NCI-H2029 treated with DMSO at 0.1 percent for 48 hours (cell line): ENCODE measurements at regions not wholly inside any gene's neighbourhood (a gene's known extent, or its start where the extent isn't known, plus 50 kb on each side); places are given as distances from the start of the nearest gene placed in this dataset.
"Not testable (repeated sequence)": the region's sequence is repeated elsewhere in the genome, so short reads cannot be mapped to it uniquely, and the experiment has no call there.

ENCODE experiments used
- DNase-seq: peaks from one replicate; lab custom pipeline; 2025; lab: John Stamatoyannopoulos, UW

DNA sequence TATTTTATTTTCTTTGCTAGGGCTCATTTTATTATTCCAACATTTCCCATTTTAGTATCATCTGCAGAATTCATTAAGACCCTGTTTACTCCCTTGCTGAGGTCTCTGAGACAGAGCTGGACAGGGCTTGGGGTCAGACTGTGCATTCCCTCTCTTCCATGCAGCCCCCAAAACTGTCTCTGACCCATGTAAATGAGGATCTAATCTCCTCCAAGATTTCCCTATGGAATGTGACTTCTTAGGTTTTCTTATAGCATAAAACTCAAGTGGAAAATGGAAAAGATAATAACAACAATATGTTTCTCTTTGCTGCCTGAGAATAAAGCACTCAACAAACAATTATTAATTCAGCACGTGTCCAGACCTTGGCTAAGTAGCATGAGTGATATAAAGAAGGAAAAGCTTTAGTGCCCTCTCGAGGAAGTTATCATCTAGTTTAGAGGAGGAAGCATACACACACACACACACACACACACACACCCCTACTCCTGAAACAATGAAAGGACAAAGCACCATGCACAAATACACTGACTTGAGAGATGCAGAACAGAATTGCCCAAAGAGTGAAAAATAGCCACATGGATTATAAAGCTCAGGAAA is 815.5 kb downstream of the BCKDHB start:
- no peak for DNase-seq

DNA sequence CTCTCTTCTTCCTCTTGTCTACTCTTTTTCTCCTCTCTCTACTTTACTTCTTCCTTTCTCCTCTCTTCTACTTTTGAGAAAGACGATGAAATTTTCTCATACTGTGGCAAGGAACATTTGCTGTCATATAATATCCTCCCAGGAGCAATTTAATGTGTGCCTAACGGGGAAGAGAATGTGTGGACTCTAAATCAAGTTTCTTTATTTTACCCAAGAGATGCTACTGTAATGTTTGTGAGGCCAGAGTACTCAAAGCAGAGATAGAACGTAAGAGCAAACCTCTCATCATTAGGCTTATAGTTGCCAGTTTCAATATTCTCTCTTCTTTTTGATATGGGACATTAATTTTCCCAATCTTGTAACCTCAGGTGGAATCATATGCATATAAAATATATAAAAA is 801.4 kb downstream of the BCKDHB start:
- no peak for DNase-seq

DNA sequence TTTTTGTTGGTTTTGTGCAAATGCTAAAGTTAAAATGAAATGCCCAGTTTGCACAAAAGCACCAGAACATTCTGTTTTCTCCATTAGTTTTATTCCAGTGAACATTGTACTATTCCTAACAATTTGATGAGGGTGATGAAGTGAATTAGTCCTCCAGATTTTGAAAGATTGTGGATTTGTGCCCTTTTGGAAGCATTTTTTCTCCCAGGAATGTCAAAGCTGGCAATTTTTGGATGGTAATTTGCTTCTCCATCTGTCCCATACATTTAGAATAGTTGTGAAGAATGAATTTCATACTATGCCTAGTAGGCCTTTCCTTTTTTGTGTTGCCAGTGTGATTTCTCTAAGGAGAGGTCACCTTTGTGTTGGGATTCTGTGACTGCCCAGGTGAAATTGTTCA is 797.2 kb downstream of the BCKDHB start:
- no peak for DNase-seq

DNA sequence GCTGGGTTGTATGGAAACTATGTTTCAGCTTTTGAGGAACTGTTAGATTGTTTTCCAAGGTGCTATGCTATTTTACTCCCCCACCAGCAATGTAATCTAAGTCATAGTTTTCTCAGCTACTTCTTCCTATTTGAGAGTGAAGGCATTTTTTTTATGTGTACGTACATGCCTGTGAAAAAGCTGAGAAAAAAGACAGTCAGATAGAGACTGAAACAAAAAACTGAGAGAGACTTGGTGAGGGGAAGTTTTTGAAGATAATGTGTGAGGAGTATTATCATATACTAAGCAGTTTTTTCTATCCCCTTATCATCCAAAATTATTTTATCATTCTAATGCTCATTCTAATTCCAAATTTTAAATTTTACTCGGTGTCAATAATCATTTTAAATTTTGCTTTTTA is 780.0 kb downstream of the BCKDHB start:
- no peak for DNase-seq

DNA sequence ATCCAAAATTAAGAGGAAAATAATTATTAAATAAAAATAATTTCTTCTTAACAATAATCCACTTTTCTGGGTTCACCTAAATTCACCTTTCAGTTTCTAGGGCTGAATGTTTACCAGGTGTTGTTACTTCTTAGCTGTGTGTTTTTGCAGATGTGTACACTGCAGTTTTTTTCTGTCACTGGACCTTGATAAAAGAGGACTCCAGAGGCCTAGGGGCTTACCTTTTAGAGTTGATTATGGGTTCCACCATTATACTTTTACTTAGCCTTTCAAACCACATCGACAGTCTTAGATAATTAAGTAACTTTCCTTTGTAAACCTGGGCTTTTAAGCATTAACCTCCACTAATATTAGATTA is 766.5 kb downstream of the BCKDHB start:
- no peak for DNase-seq

DNA sequence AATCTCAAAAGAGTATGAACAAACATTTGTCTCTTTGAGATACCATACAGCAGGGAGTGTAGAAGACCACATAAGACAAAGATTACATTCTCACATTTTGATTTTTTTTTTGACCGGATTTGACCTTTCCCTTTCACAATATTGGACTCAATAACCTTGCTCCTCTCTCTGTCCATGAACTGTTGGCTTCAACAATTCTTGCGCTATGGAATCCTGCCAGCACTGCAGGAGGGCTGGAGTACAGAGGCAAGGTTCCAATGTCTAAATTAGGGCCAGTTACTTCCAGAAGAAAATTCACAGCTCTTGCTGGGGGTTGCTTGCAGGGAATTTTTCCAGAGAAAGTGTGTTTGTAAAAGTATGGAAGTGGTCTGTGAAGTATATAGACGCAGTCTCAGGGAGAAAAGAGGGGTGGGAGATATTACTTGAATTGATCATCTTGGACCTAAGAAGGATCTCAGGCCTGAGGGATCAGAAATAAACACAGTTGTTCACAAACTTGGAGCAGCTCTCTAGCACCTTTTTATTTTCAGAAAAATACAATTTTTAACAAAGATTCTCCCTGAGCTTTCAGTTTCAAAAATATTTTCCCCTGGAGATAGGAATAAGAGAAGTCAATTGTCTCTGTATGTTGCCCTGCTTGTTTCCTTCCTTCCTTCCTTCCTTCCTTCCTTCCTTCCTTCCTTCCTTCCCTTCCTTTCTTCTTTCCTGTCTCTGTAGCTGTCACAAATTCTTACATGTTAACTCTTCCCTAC is 765.9 kb downstream of the BCKDHB start:
- DNase-seq = no peak

DNA sequence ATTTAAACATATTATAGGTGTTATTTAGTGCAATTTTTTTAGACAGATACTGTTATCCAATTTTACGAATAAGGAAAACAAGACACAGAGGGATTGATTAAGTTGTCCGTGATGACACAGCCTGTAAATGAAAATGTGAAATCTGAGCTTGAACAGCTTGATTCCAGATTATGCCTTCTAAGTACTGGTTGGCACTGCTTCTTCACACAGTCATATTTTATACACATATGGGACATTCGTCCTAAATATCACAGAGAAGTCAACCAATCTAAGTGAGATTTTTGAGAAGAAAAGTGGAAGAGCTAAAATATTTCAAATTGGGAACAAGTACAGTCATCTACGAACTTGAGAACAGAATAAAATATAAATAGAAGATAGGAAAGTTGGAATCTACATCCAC is 756.3 kb downstream of the BCKDHB start:
- DNase-seq = no peak

DNA sequence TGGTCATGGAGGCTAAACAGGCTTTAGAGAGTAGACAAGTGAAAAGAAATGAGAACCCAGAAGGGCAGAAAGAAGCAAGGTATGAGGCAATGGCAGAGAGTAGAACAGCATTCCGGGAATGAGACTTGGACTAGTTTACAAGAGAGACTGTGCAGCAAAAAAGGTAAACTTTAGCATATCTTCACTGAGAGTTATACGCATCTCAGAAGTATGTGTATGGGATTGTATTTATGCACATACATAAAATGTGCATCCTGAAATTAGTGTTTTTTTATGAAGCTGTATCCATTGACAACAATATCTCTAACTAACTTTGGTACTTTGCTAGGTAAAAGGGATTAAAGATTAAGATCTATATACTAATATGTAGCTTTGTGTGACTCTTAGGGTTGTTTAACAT is 753.6 kb downstream of the BCKDHB start:
- DNase-seq = no peak

DNA sequence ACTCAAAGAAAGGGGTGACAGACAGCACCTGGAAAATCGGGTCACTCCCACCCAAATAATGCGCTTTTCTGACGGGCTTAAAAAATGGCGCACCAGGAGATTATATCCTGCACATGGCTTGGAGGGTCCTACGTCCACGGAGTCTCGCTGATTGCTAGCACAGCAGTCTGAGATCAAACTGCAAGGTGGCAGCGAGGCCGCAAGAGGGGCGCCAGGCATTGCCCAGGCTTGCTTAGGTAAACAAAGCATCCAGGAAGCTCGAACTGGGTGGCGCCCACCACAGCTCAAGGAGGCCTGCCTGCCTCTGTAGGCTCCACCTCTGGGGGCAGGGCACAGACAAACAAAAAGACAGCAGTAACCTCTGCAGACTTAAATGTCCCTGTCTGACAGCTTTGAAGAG is 741.5 kb downstream of the BCKDHB start:
- DNase-seq = not testable (repeated sequence)

DNA sequence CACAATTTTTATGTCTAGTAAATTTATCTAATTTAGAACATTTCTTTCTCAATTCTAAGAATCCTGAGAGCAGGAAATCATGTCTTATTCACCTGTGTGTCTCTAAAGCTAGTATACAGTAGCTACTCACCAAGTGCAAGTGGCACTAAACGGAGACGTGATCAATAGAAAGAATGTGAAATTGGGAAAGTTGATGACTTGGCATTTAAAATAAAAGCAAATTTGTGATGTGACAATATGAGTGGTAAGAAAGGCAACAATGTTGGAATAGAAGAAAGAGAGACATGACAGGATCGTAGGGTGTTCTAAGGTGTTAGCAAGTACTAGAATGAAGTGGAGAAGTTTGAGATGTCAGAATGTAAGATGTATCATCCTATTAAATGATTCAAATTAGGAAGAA is 725.9 kb downstream of the BCKDHB start:
- no peak for DNase-seq

DNA sequence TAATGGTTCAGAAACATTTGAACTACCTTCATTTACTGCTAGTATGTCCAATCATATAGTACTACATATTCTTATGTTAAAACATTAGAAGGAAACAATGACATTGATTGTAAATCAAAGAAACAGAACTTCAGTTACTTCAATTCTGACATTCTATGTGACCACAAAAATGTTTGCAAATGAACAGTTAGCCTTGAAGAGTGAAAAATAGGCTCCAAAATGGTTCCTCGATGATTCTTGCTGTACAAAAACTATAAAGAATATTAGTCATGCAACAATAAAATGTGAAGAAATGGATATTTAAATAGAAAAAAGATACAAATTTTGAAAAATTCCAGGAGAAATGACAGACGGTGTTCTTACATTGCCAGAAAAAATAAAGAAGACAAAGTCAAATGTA is 686.9 kb downstream of the BCKDHB start:
- no peak for DNase-seq

DNA sequence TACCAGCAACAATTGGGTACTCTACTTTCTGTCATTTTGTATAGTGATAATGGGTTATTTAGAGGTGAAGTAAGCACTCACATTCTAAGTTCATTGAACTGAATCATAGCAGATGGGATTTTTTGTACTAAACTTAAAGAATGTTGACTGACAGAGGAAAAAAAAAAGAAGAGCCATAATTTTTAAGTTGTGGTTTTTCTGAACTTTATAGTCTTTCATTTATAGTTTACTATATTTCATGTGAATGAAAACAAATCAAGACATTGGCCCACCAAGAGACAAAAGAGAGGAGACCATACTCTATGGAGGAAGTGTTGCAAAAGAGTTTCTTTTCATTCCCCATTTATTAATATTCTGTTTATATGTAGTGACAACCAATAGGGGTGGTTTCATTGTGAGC is 685.7 kb downstream of the BCKDHB start:
- no peak for DNase-seq

DNA sequence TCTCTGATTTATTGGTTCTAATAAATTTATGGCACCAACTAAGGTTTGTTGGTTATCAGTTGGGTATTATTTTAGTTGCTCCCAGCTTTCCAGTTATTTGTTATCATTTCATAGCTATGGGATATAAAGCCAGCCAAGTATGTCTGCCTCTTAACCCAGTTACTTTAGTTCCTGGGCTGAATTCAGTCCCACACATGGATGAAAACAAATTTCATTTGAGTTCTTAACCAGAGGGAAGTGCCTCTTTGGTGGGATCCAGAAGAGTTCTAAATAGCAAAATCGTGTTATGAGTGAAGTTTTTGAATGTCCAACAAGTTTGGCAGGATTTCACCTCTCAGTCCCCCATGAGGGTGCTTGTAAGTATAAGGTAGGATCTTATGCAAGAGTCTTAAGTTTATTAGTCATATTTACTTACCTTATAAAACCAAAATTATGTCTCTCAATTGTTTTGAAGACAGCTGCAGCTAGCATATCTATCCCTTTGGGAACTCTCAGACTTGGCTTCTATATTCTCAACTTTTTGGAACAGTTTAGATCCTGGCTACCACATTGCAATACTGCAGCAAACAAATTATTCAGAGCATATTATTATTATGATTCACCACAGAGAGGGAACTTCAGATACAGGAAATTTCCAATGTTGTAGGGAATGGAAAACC is 683.6 kb downstream of the BCKDHB start:
- DNase-seq = no peak

DNA sequence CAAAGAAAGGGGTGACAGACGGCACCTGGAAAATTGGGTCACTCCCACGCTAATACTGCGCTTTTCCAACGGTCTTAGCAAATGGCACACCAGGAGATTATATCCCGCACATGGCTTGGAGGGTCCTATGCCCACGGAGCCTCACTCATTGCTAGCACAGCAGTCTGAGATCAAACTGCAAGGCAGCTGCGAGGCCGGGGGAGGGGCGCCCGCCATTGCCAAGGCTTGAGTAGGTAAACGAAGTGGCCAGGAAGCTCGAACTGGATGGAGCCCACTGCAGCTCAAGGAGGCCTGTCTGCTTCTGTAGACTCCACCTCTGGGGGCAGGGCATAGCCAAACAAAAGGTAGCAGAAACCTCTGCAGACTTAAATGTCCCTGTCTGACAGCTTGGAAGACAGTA is 676.8 kb downstream of the BCKDHB start:
- DNase-seq = not testable (repeated sequence)

DNA sequence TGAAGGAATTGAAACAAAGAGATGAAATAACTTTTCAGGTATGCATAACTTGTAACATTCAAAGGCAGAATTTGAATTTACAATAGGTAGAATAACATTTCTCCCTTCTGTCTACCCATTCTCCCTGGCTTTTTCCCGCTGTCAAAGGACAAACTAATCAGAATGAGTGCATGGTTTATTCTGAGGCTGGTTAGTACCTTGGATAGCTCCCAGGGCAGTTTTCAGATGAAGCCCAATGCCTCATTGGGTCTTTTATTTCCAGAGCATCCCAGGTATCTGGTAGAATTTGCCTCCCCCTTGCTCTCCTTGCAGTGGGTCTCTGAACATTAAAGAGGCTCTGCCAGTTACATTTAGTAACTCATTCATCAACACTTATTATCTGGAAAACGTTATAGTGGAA is 665.5 kb downstream of the BCKDHB start:
- no peak for DNase-seq

DNA sequence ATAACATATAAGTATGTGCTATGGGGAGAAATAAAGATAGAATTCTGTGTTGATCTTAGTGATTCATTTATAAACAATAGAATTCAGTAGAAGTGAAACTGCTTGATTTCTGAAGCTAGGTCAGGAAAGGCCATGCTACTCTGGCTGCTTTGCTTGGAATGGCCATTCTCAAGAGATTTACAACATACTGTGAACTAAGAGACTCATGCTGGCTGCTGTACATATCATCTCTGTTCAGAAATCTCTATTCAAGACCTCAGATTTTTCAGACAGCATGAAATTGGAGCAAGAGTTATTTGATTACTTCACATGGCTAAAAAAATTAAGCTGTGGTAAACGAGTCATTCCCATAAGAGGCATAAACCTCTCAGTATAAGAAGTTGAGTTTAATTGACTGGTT is 662.6 kb downstream of the BCKDHB start:
- DNase-seq = no peak

DNA sequence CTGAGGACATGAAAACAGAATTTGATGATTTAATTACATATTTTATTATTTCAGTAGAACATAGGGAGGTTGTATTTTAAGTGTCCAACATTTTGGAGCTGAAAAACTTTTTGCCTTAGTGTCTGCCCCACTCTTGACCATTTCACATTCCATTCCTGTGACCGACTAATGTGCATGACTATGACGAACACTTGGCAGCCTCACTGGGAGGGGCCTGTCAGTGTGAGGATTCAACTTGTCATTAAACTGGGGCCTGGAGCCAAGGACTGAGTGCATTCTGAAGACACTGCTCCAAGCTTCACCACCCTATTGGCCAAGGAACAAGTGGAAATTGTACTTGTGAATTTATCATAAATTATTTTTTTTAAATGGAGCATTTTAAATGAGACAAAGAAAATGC is 661.3 kb downstream of the BCKDHB start:
- no peak for DNase-seq

DNA sequence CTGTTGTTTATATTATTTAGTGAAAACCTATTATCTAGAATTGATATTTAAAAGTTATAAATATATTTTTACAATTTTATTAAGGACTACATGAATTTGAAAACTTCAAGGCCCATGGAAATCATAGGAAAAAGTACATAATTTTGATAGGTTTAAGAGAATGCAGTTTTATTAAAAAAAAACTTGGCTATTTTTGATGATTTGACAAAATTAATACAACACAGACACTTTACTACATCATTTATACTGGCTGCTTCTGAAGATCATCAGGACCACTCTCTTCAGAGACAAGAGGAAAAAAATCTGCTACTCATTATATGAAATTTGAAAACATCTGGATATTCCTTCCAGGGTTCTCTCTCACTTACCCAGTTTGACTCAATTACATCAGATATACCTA is 637.7 kb downstream of the BCKDHB start:
- DNase-seq = no peak

DNA sequence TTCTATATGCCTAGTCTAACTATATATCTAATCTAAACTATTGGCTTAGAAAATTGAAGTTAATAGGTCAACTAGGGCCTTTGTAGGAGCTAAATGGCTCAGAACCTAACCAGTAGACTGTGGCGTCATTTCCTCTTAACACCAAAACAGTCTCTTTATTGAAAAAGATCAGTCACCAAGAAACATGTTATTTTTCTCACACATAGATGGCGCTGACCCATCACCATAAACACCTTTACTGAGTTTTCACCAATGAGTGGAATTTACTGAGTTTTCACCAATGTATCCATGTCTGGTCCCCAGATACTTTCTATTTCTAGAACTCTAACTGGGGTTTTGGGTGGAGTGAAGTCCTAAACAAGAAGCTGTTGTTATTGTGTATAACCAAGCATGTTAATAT is 636.0 kb downstream of the BCKDHB start:
- no peak for DNase-seq

DNA sequence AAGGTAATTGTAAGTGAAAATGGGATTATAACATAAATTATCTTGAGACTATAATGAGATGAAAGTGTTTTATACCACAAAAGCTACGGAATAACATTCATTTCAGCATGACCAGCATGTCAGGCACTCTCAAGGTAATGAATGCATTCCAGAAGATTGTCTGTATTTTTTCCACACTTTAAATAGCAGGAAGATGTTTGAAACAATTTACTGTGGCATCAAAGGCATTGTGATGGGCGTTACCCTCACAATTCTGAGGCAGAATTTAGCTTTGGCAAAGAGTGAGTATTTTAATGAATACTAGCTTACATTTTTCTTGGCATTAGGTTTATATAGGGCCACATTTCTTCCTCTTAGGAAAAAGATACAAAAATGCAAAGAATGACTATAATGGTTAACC is 627.2 kb downstream of the BCKDHB start:
- DNase-seq = no peak

DNA sequence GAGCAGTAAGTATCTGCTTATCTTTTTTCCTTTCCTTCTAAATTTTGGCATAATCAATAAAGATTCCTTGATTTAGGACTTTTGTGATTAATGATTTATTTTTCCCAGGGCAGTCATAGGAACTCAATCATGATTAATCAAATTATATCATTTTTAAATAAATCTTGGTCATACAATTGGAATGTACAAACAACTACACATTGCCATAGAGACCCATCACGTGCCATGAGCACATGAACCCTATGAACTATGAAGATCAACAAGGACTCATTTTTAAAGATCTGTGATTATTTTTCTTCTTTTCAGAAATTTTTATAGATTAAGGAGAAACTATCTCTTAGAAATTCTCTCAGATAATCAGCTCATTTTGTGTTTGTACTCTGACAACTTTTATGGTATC is 622.4 kb downstream of the BCKDHB start:
- no peak for DNase-seq

DNA sequence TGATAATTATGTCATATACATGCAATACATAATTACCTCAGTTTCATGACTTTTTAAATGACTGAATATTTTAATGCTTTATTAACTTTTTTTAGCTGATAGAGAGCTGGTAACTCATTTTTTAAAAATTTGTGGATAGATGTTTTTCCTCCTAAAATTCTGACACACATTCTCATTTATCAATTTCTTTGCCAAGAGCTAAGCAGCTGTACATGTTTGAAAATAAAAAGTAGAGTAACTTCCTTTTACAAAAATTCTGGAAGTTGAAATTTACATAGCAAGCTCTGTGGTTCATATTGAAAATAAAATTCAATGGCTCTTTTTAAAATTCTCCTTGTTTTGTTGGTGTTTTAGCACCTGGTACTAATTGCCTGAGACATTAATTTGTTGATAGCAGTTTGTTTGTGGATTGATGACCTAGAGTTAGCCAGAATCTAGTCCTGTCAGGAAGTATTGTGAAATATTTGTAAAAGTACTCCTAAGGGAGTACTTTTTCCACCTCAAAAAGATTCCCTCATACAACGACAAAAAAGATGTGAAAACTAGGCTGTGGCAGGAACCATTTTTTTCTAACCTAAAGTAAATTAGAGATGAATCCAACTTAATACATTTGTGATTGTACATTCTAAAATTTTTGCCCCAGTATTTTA is 621.8 kb downstream of the BCKDHB start:
- DNase-seq = no peak
